ENCODE measurements at regions not wholly inside any gene's neighbourhood (a gene's known extent, or its start where the extent isn't known, plus 50 kb on each side); places are given as distances from the start of the nearest gene placed in this dataset.

- no peak for FAIRE-seq
- DNase-seq (ENCODE audit: insufficient read length, low spot score) = no peak
Observed at GRCh38 chr1:168865850-168866620, 137.0 kb upstream of the DPT start.

- no peak for DNase-seq (ENCODE audit: insufficient read length, low spot score)
- FAIRE-seq = no peak
Observed at GRCh38 chr1:168867941-168868634, 139.1 kb upstream of the DPT start.

- FAIRE-seq = no peak
Observed at GRCh38 chr1:168871531-168871930, 142.5 kb upstream of the DPT start.

GRCh38 chr1:168875831-168876230, 146.8 kb upstream of the DPT start:
- FAIRE-seq (no peak), DNase-seq (ENCODE audit: insufficient read length, low spot score) (no peak)

More at GRCh38 chr1:168871531-168871930, 142.5 kb upstream of the DPT start:
- no peak for DNase-seq (ENCODE audit: insufficient read length, low spot score)

- DNase-seq (ENCODE audit: insufficient read length, low spot score) (no peak), FAIRE-seq (no peak)
Observed at GRCh38 chr1:168876830-168877229, 147.8 kb upstream of the DPT start.

GRCh38 chr1:168879896-168880734, 151.1 kb upstream of the DPT start:
- FAIRE-seq (no peak), DNase-seq (ENCODE audit: insufficient read length, low spot score) (no peak)

GRCh38 chr1:168881656-168882260, 152.8 kb upstream of the DPT start:
- DNase-seq (ENCODE audit: insufficient read length, low spot score) (no peak), FAIRE-seq (no peak)

- FAIRE-seq = no peak
- DNase-seq (ENCODE audit: insufficient read length, low spot score) = no peak
Observed at GRCh38 chr1:168887381-168887780, 158.4 kb upstream of the DPT start.

GRCh38 chr1:168888418-168888817, 159.4 kb upstream of the DPT start:
- FAIRE-seq (no peak), DNase-seq (ENCODE audit: insufficient read length, low spot score) (no peak)

GRCh38 chr1:168892931-168893330, 163.9 kb upstream of the DPT start:
- DNase-seq (ENCODE audit: insufficient read length, low spot score) = no peak
- FAIRE-seq = no peak

GRCh38 chr1:168893359-168893801, 164.4 kb upstream of the DPT start:
- DNase-seq (ENCODE audit: insufficient read length, low spot score) (no peak), FAIRE-seq (no peak)

GRCh38 chr1:168894397-168894903, 165.4 kb upstream of the DPT start:
- no peak for DNase-seq (ENCODE audit: insufficient read length, low spot score)
- FAIRE-seq = no peak

- no peak for FAIRE-seq
- no peak for DNase-seq (ENCODE audit: insufficient read length, low spot score)
Observed at GRCh38 chr1:168897249-168897648, 168.2 kb upstream of the DPT start.

GRCh38 chr1:168903237-168903830, 174.3 kb upstream of the DPT start:
- FAIRE-seq (no peak), DNase-seq (ENCODE audit: insufficient read length, low spot score) (no peak)

GRCh38 chr1:168905633-168906032, 176.6 kb upstream of the DPT start:
- FAIRE-seq (no peak), DNase-seq (ENCODE audit: insufficient read length, low spot score) (no peak)

- FAIRE-seq = no peak
- DNase-seq (ENCODE audit: insufficient read length, low spot score) = no peak
Observed at GRCh38 chr1:168906367-168906766, 177.4 kb upstream of the DPT start.

GRCh38 chr1:168907053-168907452, 178.0 kb upstream of the DPT start:
- FAIRE-seq = no peak

GRCh38 chr1:168907786-168908348, 178.9 kb upstream of the DPT start:
- FAIRE-seq (no peak), DNase-seq (ENCODE audit: insufficient read length, low spot score) (no peak)

More at GRCh38 chr1:168907053-168907452, 178.0 kb upstream of the DPT start:
- DNase-seq (ENCODE audit: insufficient read length, low spot score) = no peak

- DNase-seq (ENCODE audit: insufficient read length, low spot score) (no peak), FAIRE-seq (no peak)
Observed at GRCh38 chr1:168910403-168910802, 181.4 kb upstream of the DPT start.

GRCh38 chr1:168911370-168911769, 182.4 kb upstream of the DPT start:
- DNase-seq (ENCODE audit: insufficient read length, low spot score) = no peak
- FAIRE-seq = no peak
